Endodermal cell (in vitro differentiated cells): ENCODE measurements at regions not wholly inside any gene's neighbourhood (a gene's known extent, or its start where the extent isn't known, plus 50 kb on each side); places are given as distances from the start of the nearest gene placed in this dataset.

Experiments
- DNase-seq: peaks from one replicate; pipeline ENCODE4 v3.0.0-alpha.2; 2017
- H3K27ac ChIP-seq: 2 replicates; pipeline ENCODE4 v1.5.1; 2013; ENCODE audit warnings: mild to moderate bottlenecking, low read depth, low read length, moderate library complexity
- H3K27me3 ChIP-seq: 2 replicates; pipeline ENCODE4 v1.6.1; 2013; ENCODE audit warnings: mild to moderate bottlenecking, low read length, moderate library complexity; ENCODE audit not compliant: insufficient read depth, control insufficient read depth, poor library complexity, severe bottlenecking
- H3K36me3 ChIP-seq: 2 replicates; pipeline ENCODE4 v1.7.0; 2013; ENCODE audit warnings: mild to moderate bottlenecking, low read length, moderate library complexity; ENCODE audit not compliant: control insufficient read depth, insufficient read depth
- H3K4me1 ChIP-seq: one replicate; pipeline ENCODE4 v1.7.0; 2013; ENCODE audit warnings: low read length; ENCODE audit not compliant: control insufficient read depth, insufficient read depth
- H3K4me3 ChIP-seq: 2 replicates; pipeline ENCODE4 v1.5.1; 2013; ENCODE audit warnings: mild to moderate bottlenecking, low read length, moderate library complexity
- H3K9ac ChIP-seq: 2 replicates; pipeline ENCODE4 v1.6.1; 2013; ENCODE audit warnings: mild to moderate bottlenecking, low read length, moderate library complexity; ENCODE audit not compliant: poor library complexity, severe bottlenecking; ENCODE audit errors: extremely low read depth
- H3K9me3 ChIP-seq: 2 replicates; pipeline ENCODE4 v1.6.1; 2013; ENCODE audit warnings: mild to moderate bottlenecking, low read length, moderate library complexity; ENCODE audit not compliant: control insufficient read depth
- H3K27ac Mint-ChIP-seq: 2 replicates; pipeline ENCODE4 v1.8.0; 2020; ENCODE audit warnings: mixed read lengths
- H3K27me3 Mint-ChIP-seq: 2 replicates; pipeline ENCODE4 v1.8.0; 2021; ENCODE audit warnings: mild to moderate bottlenecking, mixed read lengths; ENCODE audit not compliant: insufficient read depth
- H3K36me3 Mint-ChIP-seq: 2 replicates; pipeline ENCODE4 v1.8.0; 2020; ENCODE audit warnings: low read depth, mixed read lengths
- H3K4me1 Mint-ChIP-seq: 2 replicates; pipeline ENCODE4 v1.8.0; 2020; ENCODE audit warnings: mixed read lengths
- H3K4me3 Mint-ChIP-seq: 2 replicates; pipeline ENCODE4 v1.8.0; 2020; ENCODE audit warnings: mild to moderate bottlenecking, moderate library complexity, mixed read lengths
- H3K9me3 Mint-ChIP-seq: 2 replicates; pipeline ENCODE4 v1.8.0; 2020; ENCODE audit warnings: mild to moderate bottlenecking, mixed read lengths
- WGBS, 2 experiments: methylation state at CpG; one replicate each; pipeline versions ENCODE4 v1.1.5 to v1.1.7; 2013; ENCODE audit warnings: missing lambda C conversion rate in 2 of 2, mixed read lengths in 1 of 2; ENCODE audit not compliant: insufficient coverage in 1 of 2, insufficient read length in 1 of 2; 5-methylcytosine and 5-hydroxymethylcytosine counted together
- TF ChIP-seq, protein P1 (sequence below): fragments of 200-600 bp; sonication (generic); conservative IDR thresholded peaks from 2 replicates; pipeline ENCODE4 v1.5.0; 2021; ENCODE audit warnings: antibody characterized with exemption, mild to moderate bottlenecking

DNA sequence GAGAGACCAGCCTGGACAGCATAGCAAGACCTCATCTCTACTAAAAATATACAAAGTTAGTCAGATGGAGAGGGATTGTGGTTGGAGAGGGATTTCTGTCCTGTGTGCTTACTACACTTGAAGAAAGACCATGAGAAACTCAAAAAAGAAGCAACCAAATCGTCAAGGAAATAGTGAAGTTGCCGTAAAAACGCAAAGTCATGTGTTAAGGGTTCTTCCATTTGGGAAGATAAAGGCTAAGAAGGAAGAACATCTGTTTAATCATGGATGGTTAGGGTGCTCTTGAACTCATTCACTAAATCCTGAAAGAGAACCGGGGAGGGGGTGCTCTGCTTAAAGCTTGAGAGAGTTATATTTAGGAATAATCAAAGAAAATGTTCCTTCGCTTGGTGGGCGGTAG, 59.8 kb upstream of the KDM7A start:
- Histone ChIP-seq H3K4me1 (no peaks in the 10 kb centered on the region), H3K27ac (no peak overlapping the region), H3K9me3 (no peaks in the 10 kb centered on the region), H3K27me3 (peaks cover 15% of the 10 kb centered on the region), H3K9ac (no peak overlapping the region), H3K36me3 (no peaks in the 10 kb centered on the region), H3K4me3 (no peak overlapping the region)
- 93 to 96% methylated on average over 6 of the region's 6 CpGs for WGBS, 2 experiments
- Mint-ChIP-seq H3K9me3 (no peaks in the 10 kb centered on the region), H3K27ac (no peak overlapping the region), H3K4me1 (peaks cover 16% of the 10 kb centered on the region), H3K27me3 (peaks cover 10% of the 10 kb centered on the region), H3K36me3 (no peaks in the 10 kb centered on the region), H3K4me3 (no peak overlapping the region)
- TF ChIP-seq, protein P1, sequence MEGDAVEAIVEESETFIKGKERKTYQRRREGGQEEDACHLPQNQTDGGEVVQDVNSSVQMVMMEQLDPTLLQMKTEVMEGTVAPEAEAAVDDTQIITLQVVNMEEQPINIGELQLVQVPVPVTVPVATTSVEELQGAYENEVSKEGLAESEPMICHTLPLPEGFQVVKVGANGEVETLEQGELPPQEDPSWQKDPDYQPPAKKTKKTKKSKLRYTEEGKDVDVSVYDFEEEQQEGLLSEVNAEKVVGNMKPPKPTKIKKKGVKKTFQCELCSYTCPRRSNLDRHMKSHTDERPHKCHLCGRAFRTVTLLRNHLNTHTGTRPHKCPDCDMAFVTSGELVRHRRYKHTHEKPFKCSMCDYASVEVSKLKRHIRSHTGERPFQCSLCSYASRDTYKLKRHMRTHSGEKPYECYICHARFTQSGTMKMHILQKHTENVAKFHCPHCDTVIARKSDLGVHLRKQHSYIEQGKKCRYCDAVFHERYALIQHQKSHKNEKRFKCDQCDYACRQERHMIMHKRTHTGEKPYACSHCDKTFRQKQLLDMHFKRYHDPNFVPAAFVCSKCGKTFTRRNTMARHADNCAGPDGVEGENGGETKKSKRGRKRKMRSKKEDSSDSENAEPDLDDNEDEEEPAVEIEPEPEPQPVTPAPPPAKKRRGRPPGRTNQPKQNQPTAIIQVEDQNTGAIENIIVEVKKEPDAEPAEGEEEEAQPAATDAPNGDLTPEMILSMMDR, result no peak
- DNase-seq, result no peak

DNA sequence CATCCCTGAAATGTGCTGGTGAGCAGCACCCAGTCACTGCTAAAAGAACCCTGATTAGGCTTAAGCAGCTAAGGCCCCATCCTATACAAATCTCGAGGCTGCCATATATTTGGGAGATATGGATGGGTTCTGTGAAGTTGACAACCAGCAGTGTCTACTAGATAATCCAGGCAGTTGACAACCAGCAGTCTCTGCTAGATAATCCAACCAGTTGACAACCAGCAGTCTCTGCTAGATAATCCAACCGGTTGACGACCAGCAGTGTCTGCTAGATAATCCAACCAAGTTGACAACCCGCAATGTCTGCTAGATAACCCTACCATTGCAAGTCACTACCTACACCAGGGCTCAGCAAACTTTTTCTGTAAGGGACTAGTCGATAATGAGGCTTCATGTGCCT, 58.3 kb upstream of the KDM7A start:
- WGBS, 2 experiments, result 91 to 94% methylated on average over 3 to 5 of the region's 5 CpGs
- Histone ChIP-seq H3K27ac (no peak overlapping the region), H3K4me1 (no peaks in the 10 kb centered on the region), H3K4me3 (no peak overlapping the region), H3K9ac (no peak overlapping the region), H3K9me3 (no peaks in the 10 kb centered on the region), H3K27me3 (peaks cover 20% of the 10 kb centered on the region), H3K36me3 (no peaks in the 10 kb centered on the region)
- Mint-ChIP-seq H3K9me3 (no peaks in the 10 kb centered on the region), H3K4me1 (peaks cover 18% of the 10 kb centered on the region), H3K4me3 (no peak overlapping the region), H3K36me3 (no peaks in the 10 kb centered on the region), H3K27ac (no peak overlapping the region), H3K27me3 (peaks cover 15% of the 10 kb centered on the region)
- TF ChIP-seq, protein P1, result no peak
- no peak for DNase-seq

DNA sequence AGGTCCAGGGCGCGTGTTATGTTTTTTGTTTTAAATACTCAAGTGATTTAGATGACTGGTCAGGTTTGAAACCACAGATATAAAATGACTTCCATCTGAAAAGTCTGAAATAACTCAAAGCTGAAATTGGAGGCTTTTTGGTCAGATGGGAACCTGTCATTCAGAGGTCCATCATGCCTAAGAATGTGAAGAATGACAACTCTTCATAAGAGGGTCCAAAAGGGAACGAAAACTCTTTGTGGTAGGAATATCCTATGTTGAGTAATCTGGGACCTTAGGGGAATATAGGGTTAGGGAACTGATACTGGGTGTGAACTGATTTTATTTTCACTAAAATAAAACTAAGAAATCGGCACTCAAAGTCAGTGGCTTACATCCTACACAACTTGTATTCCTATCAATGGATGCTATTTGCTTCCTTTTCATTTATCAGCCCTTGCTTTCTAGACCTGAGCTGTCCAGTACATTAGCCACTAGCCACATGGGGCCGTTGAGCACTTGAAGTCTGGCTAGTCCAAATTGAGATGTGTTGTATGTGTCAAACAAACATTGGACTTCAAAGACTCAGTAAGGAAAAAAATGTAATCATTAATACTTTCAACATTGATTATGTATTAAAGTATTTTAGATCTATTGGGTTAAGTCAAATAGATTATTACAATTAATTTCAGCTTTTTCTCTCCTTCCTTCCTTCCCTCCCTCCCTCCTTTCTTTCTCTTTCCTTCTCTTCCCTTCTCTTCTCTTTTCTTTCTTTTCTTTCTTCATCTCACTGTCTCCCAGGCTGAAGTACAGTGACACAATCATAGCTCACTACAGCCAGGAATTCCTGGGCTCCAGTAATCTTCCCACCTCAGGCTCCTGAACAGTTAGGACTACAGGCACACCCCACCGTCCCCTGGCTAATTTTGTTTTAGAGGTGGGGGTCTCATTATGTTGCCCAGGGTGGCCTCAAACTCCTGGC, 56.5 kb upstream of the KDM7A start:
- Mint-ChIP-seq H3K27me3 (peaks cover 20% of the 10 kb centered on the region), H3K4me3 (no peak overlapping the region)

More for the DNA sequence above, 56.5 kb upstream of the KDM7A start:
- Mint-ChIP-seq H3K36me3 (no peaks in the 10 kb centered on the region), H3K4me1 (peaks cover 20% of the 10 kb centered on the region), H3K9me3 (no peaks in the 10 kb centered on the region), H3K27ac (no peak overlapping the region)
- Histone ChIP-seq H3K27me3 (peaks cover 30% of the 10 kb centered on the region), H3K36me3 (no peaks in the 10 kb centered on the region), H3K9ac (no peak overlapping the region), H3K9me3 (no peaks in the 10 kb centered on the region), H3K27ac (no peak overlapping the region), H3K4me3 (no peak overlapping the region), H3K4me1 (no peaks in the 10 kb centered on the region)
- WGBS, 2 experiments, result 92% methylated on average over 6 of the region's 6 CpGs; no CpG with 5 or more reads in 1 of the 2 experiments
- DNase-seq, result no peak
- TF ChIP-seq, protein P1, result no peak
